HG03064 (cell line): ENCODE measurements at regions not wholly inside any gene's neighbourhood (a gene's known extent, or its start where the extent isn't known, plus 50 kb on each side); places are given as distances from the start of the nearest gene placed in this dataset.

Experiments
- ATAC-seq: cut with Tn5 transposase; IDR thresholded peaks from one replicate; pipeline ENCODE4 v1.9.1; 2021; ENCODE audit warnings: low read depth; ENCODE audit not compliant: unreplicated experiment

DNA sequence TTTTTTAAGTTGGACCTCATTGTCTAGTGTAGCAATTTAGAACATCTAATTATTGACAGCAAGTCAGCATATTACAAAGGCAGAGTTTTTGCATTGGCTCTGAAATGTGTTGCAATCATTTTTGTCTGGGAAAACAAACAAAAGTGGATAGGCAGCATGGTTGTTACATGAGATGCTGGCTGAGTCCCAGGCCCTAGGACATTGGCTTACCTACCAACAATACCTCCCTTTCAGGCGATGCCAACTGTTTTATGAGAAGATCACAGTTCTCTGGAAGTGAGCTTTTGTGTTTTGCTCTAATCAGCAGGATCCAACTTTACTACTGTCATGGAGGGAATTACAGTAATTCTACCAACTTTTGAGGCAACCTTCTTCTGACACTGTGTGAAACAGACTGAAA lies 71.5 kb upstream of the CXADR start:
- ATAC-seq, result no peak

DNA sequence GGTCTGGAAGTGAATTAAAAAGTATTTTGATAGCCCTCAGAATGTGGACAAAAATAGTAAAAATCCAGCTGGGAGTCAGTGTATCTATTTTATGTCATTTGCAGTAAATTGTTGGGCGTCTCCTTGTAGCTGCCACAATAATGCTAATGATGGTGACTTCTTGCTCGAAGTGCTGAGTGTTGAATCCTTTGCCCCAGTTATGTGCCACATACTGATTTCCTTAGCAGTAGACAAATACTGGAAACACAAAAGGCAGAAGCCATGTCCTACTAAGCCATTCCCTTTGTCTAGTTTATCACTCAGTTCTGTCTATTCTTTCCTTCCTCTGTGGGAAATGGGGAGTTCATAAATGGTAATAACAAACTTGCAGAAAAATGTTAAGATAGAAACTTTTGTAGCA lies 70.7 kb upstream of the CXADR start:
- ATAC-seq, result no peak

DNA sequence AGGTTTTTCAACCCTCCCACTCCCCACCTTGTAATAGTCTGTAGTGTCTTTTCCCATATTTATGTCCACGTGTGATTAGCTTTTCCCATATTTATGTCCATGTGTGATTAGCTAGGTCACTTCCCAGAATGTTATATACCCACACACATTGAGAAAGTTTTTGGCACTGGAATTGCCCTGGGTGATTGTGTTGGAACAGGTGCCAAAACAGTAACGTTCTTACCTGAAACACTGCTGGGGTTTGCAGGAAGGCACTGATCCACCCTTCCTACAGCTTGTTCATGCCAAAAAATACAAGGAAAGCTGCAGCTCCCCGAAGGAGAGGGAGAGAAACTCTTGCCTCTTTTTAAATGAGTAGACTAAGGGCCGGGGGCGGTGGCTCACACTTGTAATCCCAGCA lies 68.0 kb upstream of the CXADR start:
- ATAC-seq, result no peak

DNA sequence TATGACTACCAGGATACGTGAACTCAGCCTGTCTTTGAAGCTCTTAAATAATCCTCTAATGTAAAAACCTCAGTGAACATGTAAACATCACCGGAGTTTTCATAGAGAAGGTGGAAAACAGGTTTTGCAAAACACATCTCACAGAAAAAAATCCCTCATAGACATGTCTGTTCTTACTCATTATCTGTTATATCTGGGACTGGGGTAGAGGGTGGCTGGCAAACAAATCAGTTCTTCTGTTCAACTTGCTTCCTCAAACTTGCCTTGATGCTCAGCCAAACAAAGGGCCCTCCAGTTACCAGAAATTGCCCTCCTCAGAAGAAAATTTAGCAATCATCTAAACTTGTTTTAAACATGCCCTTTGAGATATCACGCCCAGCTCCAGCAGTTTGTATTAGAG lies 66.1 kb upstream of the CXADR start:
- ATAC-seq, result no peak

DNA sequence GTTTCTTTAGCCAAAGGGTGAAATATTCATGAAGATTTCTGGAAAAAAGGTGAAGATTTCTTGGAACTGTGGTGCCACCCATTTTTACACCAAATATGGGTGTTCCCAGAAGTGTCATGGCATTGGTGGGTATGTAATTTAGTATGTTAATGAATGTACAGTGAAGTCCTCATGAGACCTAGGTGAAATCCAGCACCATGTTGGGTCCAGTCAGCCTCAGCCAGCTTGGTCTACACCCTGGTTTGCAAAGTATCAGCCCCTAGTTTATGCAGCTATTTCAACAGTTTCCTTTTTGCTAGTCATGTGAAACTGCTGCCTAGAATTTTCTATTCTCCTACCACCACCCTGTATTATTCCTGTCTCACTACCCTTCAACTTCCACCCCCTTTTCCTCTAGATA lies 63.1 kb upstream of the CXADR start:
- no peak for ATAC-seq

DNA sequence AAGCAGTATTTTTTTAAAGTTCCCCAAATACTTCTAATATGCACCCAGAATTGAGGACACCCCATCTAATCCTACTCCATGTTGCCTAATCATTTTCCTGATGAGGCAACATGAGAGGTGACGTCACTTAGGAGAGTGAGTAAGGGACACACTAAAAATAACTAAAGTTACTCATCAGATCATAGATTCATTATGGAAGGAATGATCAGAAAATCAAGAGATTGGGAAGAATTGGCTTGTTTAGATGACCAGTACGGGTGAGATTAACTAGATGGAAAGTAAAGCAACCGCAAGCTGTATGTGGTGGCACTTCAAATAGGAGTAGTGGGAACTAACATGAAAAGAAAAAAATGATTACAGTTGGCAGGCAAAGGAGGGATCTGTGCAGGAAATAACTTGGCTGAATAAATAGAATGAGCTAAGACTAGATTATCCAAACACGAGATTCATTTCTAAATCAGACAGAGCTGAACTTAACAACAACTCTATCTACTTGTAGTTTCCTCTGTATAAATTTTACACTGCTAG lies 61.4 kb upstream of the CXADR start:
- ATAC-seq, result no peak

DNA sequence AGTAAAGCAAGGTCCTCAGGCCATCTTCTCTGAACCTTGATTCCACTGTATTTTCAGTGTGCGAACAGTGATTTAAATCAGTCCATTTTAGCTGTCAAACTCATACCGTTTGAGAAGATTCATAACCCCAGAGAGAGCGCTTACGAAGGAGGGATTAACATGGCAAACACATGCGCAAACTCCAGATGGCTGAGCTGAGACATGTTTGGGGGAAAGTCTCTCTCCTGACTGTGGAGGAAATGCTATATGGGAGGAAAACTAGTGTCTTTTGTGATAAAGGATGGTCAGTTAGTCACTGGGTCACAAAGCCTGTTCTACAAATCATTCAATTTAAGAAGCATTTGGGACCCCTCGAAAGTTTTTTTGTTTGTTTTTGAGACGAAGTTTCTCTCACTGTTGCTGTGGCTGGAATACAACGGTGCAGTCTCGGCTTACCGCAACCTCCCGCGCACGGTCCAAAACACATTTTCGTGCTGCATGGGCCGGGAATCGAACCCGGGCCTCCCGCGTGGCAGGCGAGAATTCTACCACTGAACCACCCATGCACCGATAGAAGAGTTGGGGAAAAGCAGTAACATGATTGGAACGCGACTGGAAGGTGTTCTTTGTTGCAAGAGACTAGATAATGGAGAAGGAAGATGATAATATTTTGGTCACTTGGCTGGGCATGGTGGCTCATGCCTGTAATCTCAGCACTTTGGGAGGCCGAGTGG lies 58.4 kb upstream of the CXADR start:
- no peak for ATAC-seq

DNA sequence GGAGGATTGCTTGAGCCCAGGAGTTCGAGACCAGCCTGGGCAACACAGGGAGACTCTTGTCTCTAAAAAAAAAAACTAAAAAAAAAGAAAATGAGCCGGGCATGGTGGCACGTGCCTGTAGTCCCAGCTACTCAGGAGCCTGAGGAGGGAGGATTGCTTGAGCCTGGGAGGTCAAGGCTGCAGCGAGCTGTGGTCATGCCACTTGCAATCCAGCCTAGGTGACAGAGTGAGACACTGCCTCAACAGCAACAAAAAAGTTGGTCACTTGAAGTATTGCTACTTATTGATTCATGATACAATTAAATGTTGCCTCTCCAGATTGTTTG lies 57.9 kb upstream of the CXADR start:
- no peak for ATAC-seq

DNA sequence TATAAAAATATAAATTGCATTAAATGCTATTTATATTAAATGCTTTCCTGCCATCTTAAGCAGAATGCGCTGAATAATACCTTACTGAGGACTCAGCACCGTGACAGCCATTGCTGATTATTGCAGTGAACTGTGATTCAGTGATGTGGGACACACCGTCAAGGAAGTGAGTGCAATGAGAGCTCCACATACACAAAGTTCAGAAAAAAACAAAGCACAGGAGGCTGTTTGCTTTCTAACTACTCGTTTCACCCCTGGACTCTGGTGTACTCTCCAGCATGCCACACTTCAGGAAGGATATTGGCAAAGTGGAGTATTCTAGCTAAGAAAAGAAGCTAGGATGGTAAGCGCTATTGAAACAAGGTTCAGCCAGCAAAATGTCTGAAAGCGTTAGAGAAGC lies 57.4 kb upstream of the CXADR start:
- no peak for ATAC-seq

DNA sequence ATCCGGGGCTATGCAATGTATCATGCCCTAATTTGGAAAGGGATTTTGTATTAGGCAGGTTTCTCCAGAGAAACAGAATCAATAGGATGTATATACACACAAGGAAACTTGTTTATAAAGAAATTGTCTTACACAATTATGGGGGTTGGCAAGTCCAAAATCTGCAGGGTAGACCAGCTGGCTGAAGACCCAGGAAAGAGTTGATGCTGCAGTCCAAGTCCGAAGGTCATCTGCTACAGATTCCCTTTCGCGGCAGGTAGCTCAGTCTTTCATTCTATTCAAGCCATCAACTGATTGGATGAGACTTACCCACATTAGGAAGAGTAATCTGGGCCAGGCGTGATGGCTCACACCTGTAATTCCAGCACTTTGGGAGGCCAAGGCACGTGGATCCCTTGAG lies 54.6 kb upstream of the CXADR start:
- no peak for ATAC-seq

DNA sequence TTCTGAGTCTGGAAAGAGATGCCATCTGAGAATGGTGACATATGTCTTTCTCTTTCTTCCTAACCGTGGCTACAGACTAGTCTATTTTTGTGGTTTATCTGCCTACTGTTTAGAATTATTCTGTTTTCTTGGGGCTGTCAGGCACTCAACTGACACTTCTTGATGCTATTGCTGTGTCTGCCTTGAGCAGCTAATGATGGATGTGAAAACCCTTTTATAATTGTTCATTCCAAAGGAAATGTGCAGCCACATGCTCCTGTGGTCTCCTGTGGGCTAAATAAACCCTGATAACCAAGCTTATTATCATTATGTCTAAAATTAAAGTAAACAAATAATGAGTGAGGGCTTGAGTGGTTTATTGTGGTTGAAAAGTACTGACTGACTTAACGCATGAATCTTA lies 52.7 kb upstream of the CXADR start:
- ATAC-seq, result no peak

DNA sequence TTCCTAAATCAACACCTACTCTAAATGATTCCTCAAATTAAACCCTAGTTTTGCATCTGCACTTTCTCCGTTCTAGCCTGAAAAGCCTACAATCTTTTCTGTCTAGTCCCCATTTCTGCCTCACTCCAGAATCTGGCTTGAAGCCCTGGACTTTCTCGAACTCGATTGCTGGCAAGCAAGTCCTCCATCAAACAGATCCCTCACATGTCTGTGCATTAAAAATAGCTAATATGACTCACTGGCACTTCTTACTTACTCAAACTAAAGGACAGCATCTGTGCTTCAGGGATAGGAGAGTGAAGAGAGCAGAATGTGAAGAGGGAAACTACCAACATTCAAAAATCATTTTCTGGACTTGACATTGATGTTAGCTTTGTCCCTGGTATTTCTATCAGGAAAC lies 51.8 kb upstream of the CXADR start:
- no peak for ATAC-seq

DNA sequence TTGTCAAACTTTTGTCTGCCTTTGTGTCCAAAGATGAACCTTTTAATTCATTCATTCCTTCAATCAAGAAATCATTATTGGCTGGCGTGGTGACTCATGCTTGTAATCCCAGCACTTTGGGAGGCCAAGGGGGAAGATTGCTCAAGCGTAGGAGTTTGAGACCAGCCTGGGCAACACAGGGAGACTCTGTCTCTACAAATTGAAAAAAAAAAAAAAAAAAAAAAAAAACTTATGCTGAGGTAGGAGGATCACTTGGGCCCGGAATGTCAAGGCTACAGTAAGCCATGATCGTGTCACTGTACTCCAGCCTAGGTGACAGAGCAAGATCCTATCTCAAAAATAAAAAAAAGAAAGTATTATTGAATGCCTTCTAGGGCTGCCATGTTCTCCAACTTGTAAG lies 51.3 kb upstream of the CXADR start:
- ATAC-seq, result no peak

DNA sequence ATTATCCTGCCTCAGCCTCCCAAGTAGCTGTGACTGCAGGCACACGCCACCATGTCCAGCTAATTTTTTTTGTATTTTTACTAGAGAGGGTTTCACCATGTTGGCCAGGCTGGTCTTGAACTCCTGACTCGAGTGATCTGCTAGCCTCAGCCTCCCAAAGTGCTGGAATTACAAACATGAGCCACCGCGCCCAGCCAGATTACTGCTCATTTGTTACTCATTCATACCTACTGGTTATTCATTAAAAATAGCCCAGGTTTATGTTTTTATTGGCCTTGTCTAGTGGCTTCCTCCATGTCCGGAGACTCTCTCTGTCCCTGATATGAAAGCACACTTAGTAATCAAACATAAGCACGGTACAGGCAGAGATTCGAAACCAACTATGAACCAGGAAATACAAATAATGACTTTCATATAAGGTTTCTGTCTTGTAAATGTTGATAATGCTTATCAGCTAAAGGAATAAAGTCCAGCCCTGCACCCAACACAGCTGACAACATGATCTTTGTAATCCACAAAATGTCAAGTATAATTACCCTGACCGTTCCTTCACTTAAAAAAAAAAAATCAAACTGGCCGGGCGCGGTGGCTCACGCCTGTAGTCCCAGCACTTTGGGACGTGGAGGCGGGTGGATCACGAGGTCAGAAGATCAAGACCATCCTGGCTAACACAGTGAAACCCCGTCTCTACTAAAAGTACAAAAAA lies 50.4 kb upstream of the CXADR start:
- no peak for ATAC-seq
